Body of pancreas (tissue), 4 donors: ENCODE measurements at regions not wholly inside any gene's neighbourhood (a gene's known extent, or its start where the extent isn't known, plus 50 kb on each side); places are given as distances from the start of the nearest gene placed in this dataset.

ENCODE experiments used
- POLR2A ChIP-seq, 3 donors: fragments of 450-650 bp; IDR thresholded peaks; one replicate each; pipeline ENCODE4 v1.6.1; 2016; ENCODE audit warnings: antibody characterized with exemption in 3 of 3, mild to moderate bottlenecking in 2 of 3
- TF ChIP-seq, protein P1 (sequence below), 7 experiments: fragments of 450-650 bp in 4 of 7; fragments of 200-600 bp in 3 of 7; sonication (generic) in 3 of 7; IDR thresholded peaks; one replicate each; pipeline ENCODE4 v1.5.1; 2016 to 2019; ENCODE audit warnings: antibody characterized with exemption in 7 of 7

GRCh38 chr3:72629191-72629631 is 219.0 kb downstream of the SHQ1 start:
- TF ChIP-seq, protein P1, sequence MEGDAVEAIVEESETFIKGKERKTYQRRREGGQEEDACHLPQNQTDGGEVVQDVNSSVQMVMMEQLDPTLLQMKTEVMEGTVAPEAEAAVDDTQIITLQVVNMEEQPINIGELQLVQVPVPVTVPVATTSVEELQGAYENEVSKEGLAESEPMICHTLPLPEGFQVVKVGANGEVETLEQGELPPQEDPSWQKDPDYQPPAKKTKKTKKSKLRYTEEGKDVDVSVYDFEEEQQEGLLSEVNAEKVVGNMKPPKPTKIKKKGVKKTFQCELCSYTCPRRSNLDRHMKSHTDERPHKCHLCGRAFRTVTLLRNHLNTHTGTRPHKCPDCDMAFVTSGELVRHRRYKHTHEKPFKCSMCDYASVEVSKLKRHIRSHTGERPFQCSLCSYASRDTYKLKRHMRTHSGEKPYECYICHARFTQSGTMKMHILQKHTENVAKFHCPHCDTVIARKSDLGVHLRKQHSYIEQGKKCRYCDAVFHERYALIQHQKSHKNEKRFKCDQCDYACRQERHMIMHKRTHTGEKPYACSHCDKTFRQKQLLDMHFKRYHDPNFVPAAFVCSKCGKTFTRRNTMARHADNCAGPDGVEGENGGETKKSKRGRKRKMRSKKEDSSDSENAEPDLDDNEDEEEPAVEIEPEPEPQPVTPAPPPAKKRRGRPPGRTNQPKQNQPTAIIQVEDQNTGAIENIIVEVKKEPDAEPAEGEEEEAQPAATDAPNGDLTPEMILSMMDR (IDR thresholded peaks at IDR 0.05): no peak
- no peak for TF ChIP-seq POLR2A (IDR thresholded peaks at IDR 0.05)
